ENCODE measurements at regions not wholly inside any gene's neighbourhood (a gene's known extent, or its start where the extent isn't known, plus 50 kb on each side); places are given as distances from the start of the nearest gene placed in this dataset.

- peak; percentile 65 for DNase-seq (ENCODE audit: low spot score)
- intact Hi-C loops (cut with DNase I): loop anchor here (5.0 kb wide), 1 partner anchor 357 kb away; no protein-coding TSS in a partner anchor
Measured at GRCh38 chr10:69684020-69684980, 54.3 kb downstream of the FAM241B start.

- no peak for DNase-seq (ENCODE audit: low spot score)
- intact Hi-C loops (cut with DNase I): loop anchor here (5.0 kb wide), 2 partner anchors 37 to 358 kb away; no protein-coding TSS in a partner anchor
Measured at GRCh38 chr10:69684981-69685353, 54.9 kb downstream of the FAM241B start.

- intact Hi-C loops (cut with DNase I): loop anchor here (5.0 kb wide), 1 partner anchor 37 kb away; no protein-coding TSS in a partner anchor
- DNase-seq (ENCODE audit: low spot score): no peak
Measured at GRCh38 chr10:69685426-69685801, 55.4 kb downstream of the FAM241B start.

GRCh38 chr10:69685802-69686585 lies 55.9 kb downstream of the FAM241B start:
- intact Hi-C loops (cut with DNase I): loop anchor here (5.0 kb wide), 1 partner anchor 36 kb away; no protein-coding TSS in a partner anchor
- DNase-seq (ENCODE audit: low spot score): peak; percentile 82

GRCh38 chr10:69686866-69687265 lies 56.8 kb downstream of the FAM241B start:
- DNase-seq (ENCODE audit: low spot score): no peak
- intact Hi-C loops (cut with DNase I): loop anchor here (5.0 kb wide), 1 partner anchor 35 kb away; no protein-coding TSS in a partner anchor

GRCh38 chr10:69687426-69687825 lies 57.4 kb downstream of the FAM241B start:
- intact Hi-C loops (cut with DNase I): loop anchor here (5.0 kb wide), 1 partner anchor 35 kb away; no protein-coding TSS in a partner anchor
- peak; percentile 56 for DNase-seq (ENCODE audit: low spot score)

GRCh38 chr10:69692267-69692666 lies 62.2 kb downstream of the FAM241B start:
- DNase-seq (ENCODE audit: low spot score): no peak
- intact Hi-C loops (cut with DNase I): no loop called here

- DNase-seq (ENCODE audit: low spot score): no peak
- intact Hi-C loops (cut with DNase I): no loop called here
Measured at GRCh38 chr10:69692891-69693290, 62.8 kb downstream of the FAM241B start.

- intact Hi-C loops (cut with DNase I): no loop called here
- no peak for DNase-seq (ENCODE audit: low spot score)
Measured at GRCh38 chr10:69693886-69694285, 63.8 kb downstream of the FAM241B start.

GRCh38 chr10:69696073-69696731 lies 66.2 kb downstream of the FAM241B start:
- no peak for DNase-seq (ENCODE audit: low spot score)
- intact Hi-C loops (cut with DNase I): loop anchor here (5.0 kb wide), 1 partner anchor 221 kb away; no protein-coding TSS in a partner anchor

GRCh38 chr10:69697006-69697405 lies 67.0 kb downstream of the FAM241B start:
- DNase-seq (ENCODE audit: low spot score): no peak
- intact Hi-C loops (cut with DNase I): loop anchor here (5.0 kb wide), 1 partner anchor 220 kb away; no protein-coding TSS in a partner anchor

GRCh38 chr10:69703256-69703655 lies 73.2 kb downstream of the FAM241B start:
- no peak for DNase-seq (ENCODE audit: low spot score)
- intact Hi-C loops (cut with DNase I): no loop called here

GRCh38 chr10:69703766-69704630 lies 74.0 kb downstream of the FAM241B start:
- intact Hi-C loops (cut with DNase I): no loop called here
- DNase-seq (ENCODE audit: low spot score): no peak

GRCh38 chr10:69709366-69709941 lies 79.4 kb downstream of the FAM241B start:
- no peak for DNase-seq (ENCODE audit: low spot score)
- intact Hi-C loops (cut with DNase I): no loop called here

- intact Hi-C loops (cut with DNase I): no loop called here
- no peak for DNase-seq (ENCODE audit: low spot score)
Measured at GRCh38 chr10:69710008-69710888, 80.2 kb downstream of the FAM241B start.

- DNase-seq (ENCODE audit: low spot score): no peak
- intact Hi-C loops (cut with DNase I): no loop called here
Measured at GRCh38 chr10:69712342-69712741, 82.3 kb downstream of the FAM241B start.

GRCh38 chr10:69714572-69714971 lies 84.5 kb downstream of the FAM241B start:
- no peak for DNase-seq (ENCODE audit: low spot score)
- intact Hi-C loops (cut with DNase I): no loop called here

Measured in cardiac septum (tissue), 1 donor.